ENCODE measurements at regions not wholly inside any gene's neighbourhood (a gene's known extent, or its start where the extent isn't known, plus 50 kb on each side); places are given as distances from the start of the nearest gene placed in this dataset.

DNA sequence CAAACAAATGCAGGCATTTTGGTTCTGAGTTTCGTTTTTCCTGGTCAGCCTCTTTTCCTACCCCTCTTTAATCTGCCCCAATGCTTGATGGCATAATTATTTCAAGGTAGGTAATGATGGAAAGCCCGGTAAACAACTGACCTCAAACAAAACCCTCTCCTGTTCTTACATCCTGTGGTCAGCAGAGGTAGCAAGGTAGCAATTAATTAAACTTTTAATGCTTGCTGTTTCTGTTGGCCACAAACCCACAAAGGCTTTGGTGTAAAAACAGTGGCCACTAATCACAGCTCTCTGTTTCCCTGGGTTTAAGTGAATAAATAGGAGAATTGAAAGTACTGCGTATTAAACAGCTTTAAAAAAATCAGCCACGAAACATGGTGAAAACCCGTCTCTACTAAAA is 261.5 kb upstream of the SOX4 start:
- TF ChIP-seq CTCF (IDR thresholded peaks at IDR 0.05) = no peak
- TF ChIP-seq POLR2A (IDR thresholded peaks at IDR 0.05) = no peak

Data from Peyer's patch (tissue), 4 donors.